Stimulated activated CD4-positive, alpha-beta T cell treated with anti-CD3 and anti-CD28 coated beads, Interleukin-4, amount 100 ng/mL, for 48 hours (primary cell): ENCODE measurements at regions not wholly inside any gene's neighbourhood (a gene's known extent, or its start where the extent isn't known, plus 50 kb on each side); places are given as distances from the start of the nearest gene placed in this dataset.

Source experiments
- DNase-seq, 2 donors: peaks; one replicate each; pipeline ENCODE4 v3.0.0-alpha.2; 2020; ENCODE audit warnings: low read depth in 2 of 2

DNA sequence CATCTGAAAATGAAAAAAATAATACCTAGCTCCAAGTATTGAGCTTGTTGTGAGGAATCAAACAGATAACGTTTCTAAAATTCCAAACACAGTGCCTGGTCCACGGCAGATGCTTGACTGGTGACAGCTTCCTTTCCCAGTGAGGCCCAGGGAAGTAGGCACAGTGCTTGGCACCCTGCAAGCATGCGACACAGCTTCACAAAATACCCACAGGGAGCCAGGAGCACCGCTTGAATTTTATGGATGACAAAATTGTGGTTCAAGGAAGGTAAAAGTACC lies 205.1 kb upstream of the TNP1 start:
- DNase-seq: no peak

GRCh38 chr2:217064234-217065011 lies 204.6 kb upstream of the TNP1 start:
- DNase-seq: no peak

- DNase-seq: no peak
These were observed 203.4 kb upstream of the TNP1 start for GRCh38 chr2:217063238-217063755.

- DNase-seq: no peak
These were observed 202.9 kb upstream of the TNP1 start for GRCh38 chr2:217062768-217063167.

- no peak for DNase-seq
These were observed 202.1 kb upstream of the TNP1 start for GRCh38 chr2:217061916-217062505.

DNA sequence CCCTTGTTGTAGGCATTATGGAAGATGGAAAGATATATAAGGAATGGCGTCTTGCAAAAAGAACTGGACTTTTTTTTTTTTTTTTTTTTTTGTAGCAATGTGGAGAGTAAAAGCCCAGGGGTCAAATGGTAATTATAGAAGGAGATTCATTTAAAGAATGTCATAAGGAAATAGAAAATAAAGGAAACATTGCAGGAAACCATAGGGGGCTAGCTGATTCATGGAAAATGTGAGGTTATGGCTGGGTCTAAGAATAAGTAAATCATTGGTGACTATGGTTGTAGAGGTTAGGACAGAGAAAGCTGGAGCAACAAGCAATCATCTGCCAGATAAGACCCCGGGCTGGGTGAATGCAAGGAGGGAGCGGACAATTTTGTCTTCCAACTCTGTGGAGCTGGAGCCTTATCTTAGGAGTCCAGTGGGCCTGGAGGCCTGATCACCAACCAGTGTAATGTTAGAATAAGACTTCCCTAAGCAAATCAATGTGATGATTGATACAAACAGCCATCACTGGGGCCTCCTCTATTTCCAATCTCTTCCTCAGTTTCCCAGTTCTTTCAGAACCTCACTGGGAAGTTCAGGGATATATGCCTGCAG lies 201.2 kb upstream of the TNP1 start:
- no peak for DNase-seq

DNA sequence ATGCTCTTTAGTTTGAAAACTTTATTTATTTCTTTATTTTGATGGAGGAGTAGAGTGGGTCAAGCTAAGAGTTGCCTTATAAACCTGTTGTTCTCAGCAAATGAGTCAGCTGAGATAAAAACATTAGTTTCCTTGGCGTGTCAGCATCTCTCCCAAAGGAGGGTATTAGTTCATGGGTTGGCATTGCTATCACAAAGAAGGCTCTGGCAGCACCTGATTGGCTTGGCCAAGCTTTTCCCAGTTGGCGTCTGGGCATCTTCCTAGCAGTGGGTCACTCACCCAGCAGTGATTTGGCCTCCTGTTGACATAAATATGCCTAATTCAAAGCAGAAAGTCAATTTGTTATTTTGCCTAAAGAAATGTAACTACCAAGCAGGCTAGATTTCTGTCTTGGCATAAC lies 200.7 kb upstream of the TNP1 start:
- no peak for DNase-seq

- DNase-seq: no peak
These were observed 199.2 kb upstream of the TNP1 start for GRCh38 chr2:217058791-217059755.

GRCh38 chr2:217057773-217058172 lies 197.9 kb upstream of the TNP1 start:
- no peak for DNase-seq

DNA sequence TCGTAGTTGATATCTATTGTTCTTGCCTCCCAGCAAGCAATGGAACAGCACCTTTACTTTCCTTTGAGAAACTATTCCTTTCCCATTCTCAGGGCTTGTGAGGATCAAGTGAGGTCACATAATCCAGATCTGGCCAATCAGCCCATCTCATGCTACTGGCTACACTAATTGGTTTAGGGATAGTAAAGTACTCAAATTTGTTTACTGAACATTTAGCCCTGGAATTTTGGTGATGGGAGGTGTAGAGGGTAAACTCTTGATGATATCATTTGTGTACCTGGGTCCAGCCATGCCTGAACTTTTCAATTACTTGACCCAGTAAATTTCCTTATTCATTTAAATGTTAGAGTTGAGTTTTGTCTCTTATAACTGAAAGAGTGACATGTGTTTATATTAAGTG lies 195.8 kb upstream of the TNP1 start:
- no peak for DNase-seq

DNA sequence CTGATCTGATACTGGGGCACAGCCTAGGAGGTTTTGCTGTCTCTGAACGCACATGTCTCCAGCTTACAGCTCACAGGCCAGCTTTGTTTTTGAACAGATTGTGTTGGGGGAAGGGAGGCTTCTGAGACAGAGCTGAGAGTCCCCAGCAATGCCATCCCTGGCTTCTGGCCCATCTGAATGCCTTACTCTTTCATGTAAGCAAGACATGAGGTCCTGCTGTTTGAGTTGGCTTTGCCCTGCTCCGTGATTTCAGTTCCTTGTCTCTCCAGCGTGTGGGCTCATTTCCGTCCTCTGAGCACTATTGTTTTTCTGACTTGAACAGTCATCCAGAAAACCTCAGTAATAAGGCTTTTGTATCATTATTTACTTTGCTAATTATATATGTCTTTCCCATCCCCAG lies 194.9 kb upstream of the TNP1 start:
- DNase-seq: no peak

- no peak for DNase-seq
These were observed 193.2 kb upstream of the TNP1 start for GRCh38 chr2:217052856-217053577.

GRCh38 chr2:217051416-217051815 lies 191.6 kb upstream of the TNP1 start:
- no peak for DNase-seq

DNA sequence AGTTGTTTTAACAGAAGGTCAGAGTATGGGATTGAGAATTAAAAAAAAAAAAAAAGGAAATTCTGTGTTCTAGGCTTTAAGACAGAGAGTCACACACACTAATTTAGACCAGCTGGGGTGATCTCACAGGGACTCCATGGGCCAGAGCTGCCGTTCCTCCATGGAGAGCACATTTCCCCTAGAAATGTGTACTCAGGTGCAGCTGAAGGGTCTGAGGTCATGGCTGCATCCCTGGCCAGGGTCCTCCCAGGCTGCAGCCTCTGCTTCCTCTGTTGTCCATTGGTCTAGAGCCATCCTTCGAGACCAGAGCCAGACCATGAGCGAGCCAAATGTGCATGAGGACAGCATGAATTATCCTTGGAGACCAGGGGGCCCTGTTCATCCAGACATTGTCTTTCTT lies 190.1 kb upstream of the TNP1 start:
- DNase-seq: no peak

- DNase-seq: no peak
These were observed 189.6 kb upstream of the TNP1 start for GRCh38 chr2:217049422-217049821.

DNA sequence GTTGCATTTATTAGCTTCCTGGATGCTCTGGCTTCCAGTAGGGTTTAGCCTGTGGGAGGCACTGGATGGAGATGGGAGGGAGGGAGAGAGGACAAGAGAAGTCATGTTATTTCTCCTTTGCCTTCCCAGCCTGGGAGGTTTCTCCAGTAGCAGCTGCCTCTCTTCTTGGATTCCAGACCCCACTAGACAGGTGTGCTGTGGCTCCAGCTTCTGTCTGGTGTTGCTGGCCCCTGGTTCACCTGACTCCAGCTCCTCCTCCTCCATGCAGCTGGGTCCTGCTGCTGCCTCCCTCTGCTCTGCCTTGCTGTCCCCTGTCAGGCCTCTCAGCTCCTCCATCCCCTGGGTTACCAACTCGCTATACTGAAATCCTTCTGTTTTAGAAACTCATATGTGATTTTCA lies 188.9 kb upstream of the TNP1 start:
- DNase-seq: no peak

DNA sequence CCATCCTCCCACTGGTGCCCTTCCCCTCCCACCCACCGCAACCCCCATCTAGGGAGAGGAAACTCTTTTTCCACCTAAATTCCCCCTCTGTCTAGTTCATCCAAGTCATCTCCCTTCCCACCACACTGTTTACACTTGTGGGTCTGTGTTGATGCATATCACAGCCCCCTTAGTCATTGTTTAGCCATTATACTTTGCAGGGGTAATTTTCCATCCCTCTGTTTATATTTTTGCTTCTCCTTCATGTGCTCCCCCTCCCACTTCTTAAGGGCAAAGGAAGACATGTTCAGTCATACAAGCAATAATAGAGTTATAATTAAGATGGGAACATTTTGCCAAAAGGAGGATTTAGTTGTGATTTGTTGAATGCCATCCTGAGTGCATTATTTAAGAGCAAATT lies 187.8 kb upstream of the TNP1 start:
- DNase-seq: no peak

DNA sequence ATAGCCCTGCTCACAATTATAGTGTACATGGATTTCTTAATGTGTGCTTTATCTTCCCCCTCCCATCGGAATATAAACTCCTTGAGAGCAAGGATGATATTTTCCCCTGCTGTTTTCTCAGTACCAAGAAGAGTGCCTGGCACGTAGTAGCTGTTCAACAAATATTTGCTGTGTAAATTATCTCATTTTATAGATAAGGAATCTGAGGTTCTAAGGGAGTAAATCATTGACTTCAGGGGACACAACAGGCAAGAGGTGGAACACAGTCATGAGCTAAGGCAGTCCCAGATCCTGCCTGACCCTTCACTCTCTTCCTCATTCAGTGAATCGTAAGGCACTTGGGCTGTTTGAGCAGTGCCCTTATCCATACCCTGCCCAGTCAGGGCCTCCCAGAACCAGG lies 187.3 kb upstream of the TNP1 start:
- no peak for DNase-seq

GRCh38 chr2:217045700-217046475 lies 186.0 kb upstream of the TNP1 start:
- no peak for DNase-seq

- DNase-seq: no peak
These were observed 180.2 kb upstream of the TNP1 start for GRCh38 chr2:217040099-217040498.

GRCh38 chr2:217038001-217038400 lies 178.1 kb upstream of the TNP1 start:
- DNase-seq: no peak
